Endodermal cell (in vitro differentiated cells): ENCODE measurements at regions not wholly inside any gene's neighbourhood (a gene's known extent, or its start where the extent isn't known, plus 50 kb on each side); places are given as distances from the start of the nearest gene placed in this dataset.
A peak's percentile ranks its signal among the peaks of the same experiment; 100 is the strongest.

Experiments
- DNase-seq: peaks from one replicate; pipeline ENCODE4 v3.0.0-alpha.2; 2017
- H3K27ac ChIP-seq: 2 replicates; pipeline ENCODE4 v1.5.1; 2013; ENCODE audit warnings: mild to moderate bottlenecking, low read depth, low read length, moderate library complexity
- H3K27me3 ChIP-seq: 2 replicates; pipeline ENCODE4 v1.6.1; 2013; ENCODE audit warnings: mild to moderate bottlenecking, low read length, moderate library complexity; ENCODE audit not compliant: insufficient read depth, control insufficient read depth, poor library complexity, severe bottlenecking
- H3K36me3 ChIP-seq: 2 replicates; pipeline ENCODE4 v1.7.0; 2013; ENCODE audit warnings: mild to moderate bottlenecking, low read length, moderate library complexity; ENCODE audit not compliant: control insufficient read depth, insufficient read depth
- H3K4me1 ChIP-seq: one replicate; pipeline ENCODE4 v1.7.0; 2013; ENCODE audit warnings: low read length; ENCODE audit not compliant: control insufficient read depth, insufficient read depth
- H3K4me3 ChIP-seq: 2 replicates; pipeline ENCODE4 v1.5.1; 2013; ENCODE audit warnings: mild to moderate bottlenecking, low read length, moderate library complexity
- H3K9ac ChIP-seq: 2 replicates; pipeline ENCODE4 v1.6.1; 2013; ENCODE audit warnings: mild to moderate bottlenecking, low read length, moderate library complexity; ENCODE audit not compliant: poor library complexity, severe bottlenecking; ENCODE audit errors: extremely low read depth
- H3K9me3 ChIP-seq: 2 replicates; pipeline ENCODE4 v1.6.1; 2013; ENCODE audit warnings: mild to moderate bottlenecking, low read length, moderate library complexity; ENCODE audit not compliant: control insufficient read depth
- H3K27ac Mint-ChIP-seq: 2 replicates; pipeline ENCODE4 v1.8.0; 2020; ENCODE audit warnings: mixed read lengths
- H3K27me3 Mint-ChIP-seq: 2 replicates; pipeline ENCODE4 v1.8.0; 2021; ENCODE audit warnings: mild to moderate bottlenecking, mixed read lengths; ENCODE audit not compliant: insufficient read depth
- H3K36me3 Mint-ChIP-seq: 2 replicates; pipeline ENCODE4 v1.8.0; 2020; ENCODE audit warnings: low read depth, mixed read lengths
- H3K4me1 Mint-ChIP-seq: 2 replicates; pipeline ENCODE4 v1.8.0; 2020; ENCODE audit warnings: mixed read lengths
- H3K4me3 Mint-ChIP-seq: 2 replicates; pipeline ENCODE4 v1.8.0; 2020; ENCODE audit warnings: mild to moderate bottlenecking, moderate library complexity, mixed read lengths
- H3K9me3 Mint-ChIP-seq: 2 replicates; pipeline ENCODE4 v1.8.0; 2020; ENCODE audit warnings: mild to moderate bottlenecking, mixed read lengths
- WGBS, 2 experiments: methylation state at CpG; one replicate each; pipeline versions ENCODE4 v1.1.5 to v1.1.7; 2013; ENCODE audit warnings: missing lambda C conversion rate in 2 of 2, mixed read lengths in 1 of 2; ENCODE audit not compliant: insufficient coverage in 1 of 2, insufficient read length in 1 of 2; 5-methylcytosine and 5-hydroxymethylcytosine counted together
- TF ChIP-seq, protein P1 (sequence below): fragments of 200-600 bp; sonication (generic); conservative IDR thresholded peaks from 2 replicates; pipeline ENCODE4 v1.5.0; 2021; ENCODE audit warnings: antibody characterized with exemption, mild to moderate bottlenecking

DNA sequence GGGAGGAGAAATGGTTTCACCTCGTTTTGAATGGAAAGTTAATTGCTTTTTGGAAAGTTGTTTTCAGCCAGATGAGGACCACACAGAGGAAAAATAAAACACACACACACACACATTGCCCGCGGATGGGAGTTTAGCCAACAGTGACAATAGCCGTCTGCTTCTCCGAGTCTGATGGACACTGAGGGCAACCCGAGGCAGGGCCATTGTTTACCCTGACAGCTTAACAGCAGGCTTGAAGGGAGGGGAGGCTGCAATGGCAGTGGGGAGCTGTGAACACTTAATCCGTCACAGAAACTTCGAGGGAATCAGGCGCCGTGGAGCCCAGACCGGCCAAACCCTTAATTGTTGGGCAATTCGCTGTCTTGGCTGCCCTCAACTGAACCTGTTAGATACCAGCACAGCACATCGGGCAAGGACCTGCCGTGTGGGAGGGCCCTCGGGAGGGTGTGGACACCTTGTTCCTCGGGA is 145.9 kb downstream of the ACKR3 start:
- H3K9me3 ChIP-seq, result no peaks in the 10 kb centered on the region
- H3K27ac Mint-ChIP-seq, result no peak overlapping the region
- H3K9me3 Mint-ChIP-seq, result no peaks in the 10 kb centered on the region
- no peaks in the 10 kb centered on the region for H3K36me3 Mint-ChIP-seq
- peaks cover 45% of the 10 kb centered on the region for H3K4me1 Mint-ChIP-seq
- H3K4me1 ChIP-seq, result peaks cover 6% of the 10 kb centered on the region
- H3K27me3 Mint-ChIP-seq, result peaks cover 2% of the 10 kb centered on the region
- H3K4me3 Mint-ChIP-seq, result no peak overlapping the region
- WGBS, 2 experiments, result 54 to 82% methylated on average over 10 to 16 of the region's 16 CpGs
- no peak overlapping the region for H3K9ac ChIP-seq
- H3K27ac ChIP-seq, result peak overlapping the region; percentile 83
- TF ChIP-seq, protein P1, sequence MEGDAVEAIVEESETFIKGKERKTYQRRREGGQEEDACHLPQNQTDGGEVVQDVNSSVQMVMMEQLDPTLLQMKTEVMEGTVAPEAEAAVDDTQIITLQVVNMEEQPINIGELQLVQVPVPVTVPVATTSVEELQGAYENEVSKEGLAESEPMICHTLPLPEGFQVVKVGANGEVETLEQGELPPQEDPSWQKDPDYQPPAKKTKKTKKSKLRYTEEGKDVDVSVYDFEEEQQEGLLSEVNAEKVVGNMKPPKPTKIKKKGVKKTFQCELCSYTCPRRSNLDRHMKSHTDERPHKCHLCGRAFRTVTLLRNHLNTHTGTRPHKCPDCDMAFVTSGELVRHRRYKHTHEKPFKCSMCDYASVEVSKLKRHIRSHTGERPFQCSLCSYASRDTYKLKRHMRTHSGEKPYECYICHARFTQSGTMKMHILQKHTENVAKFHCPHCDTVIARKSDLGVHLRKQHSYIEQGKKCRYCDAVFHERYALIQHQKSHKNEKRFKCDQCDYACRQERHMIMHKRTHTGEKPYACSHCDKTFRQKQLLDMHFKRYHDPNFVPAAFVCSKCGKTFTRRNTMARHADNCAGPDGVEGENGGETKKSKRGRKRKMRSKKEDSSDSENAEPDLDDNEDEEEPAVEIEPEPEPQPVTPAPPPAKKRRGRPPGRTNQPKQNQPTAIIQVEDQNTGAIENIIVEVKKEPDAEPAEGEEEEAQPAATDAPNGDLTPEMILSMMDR, result no peak
- H3K27me3 ChIP-seq, result no peaks in the 10 kb centered on the region
- H3K36me3 ChIP-seq, result no peaks in the 10 kb centered on the region
- DNase-seq, result no peak
- no peak overlapping the region for H3K4me3 ChIP-seq

DNA sequence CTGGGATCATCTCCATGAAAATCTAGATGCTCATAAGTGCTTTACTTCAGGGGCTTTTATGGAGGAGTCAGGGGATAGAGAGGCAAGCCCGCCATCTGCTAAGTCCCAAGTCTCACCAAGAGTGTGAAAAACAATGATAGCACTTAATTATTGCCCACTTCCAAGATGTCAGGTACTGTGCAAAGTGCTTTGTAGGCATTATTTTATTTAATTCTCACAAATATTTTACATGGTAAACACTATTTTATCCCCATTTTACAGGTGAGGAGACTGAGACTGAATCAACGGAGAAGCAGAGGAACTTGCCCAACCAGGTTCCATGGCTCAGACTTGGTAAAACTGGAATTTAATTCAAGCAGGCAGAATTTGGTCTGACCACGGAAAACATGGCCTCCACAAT is 147.5 kb downstream of the ACKR3 start:
- 92 to 100% methylated on average over 1 to 3 of the region's 3 CpGs for WGBS, 2 experiments
- Mint-ChIP-seq H3K4me1 (peaks cover 45% of the 10 kb centered on the region), H3K36me3 (no peaks in the 10 kb centered on the region), H3K9me3 (no peaks in the 10 kb centered on the region), H3K4me3 (no peak overlapping the region), H3K27ac (no peak overlapping the region), H3K27me3 (peaks cover 2% of the 10 kb centered on the region)
- no peak for DNase-seq
- Histone ChIP-seq H3K27ac (no peak overlapping the region), H3K9ac (no peak overlapping the region), H3K4me1 (peaks cover 6% of the 10 kb centered on the region), H3K9me3 (no peaks in the 10 kb centered on the region), H3K36me3 (no peaks in the 10 kb centered on the region), H3K27me3 (no peaks in the 10 kb centered on the region), H3K4me3 (no peak overlapping the region)
- TF ChIP-seq, protein P1, result no peak

DNA sequence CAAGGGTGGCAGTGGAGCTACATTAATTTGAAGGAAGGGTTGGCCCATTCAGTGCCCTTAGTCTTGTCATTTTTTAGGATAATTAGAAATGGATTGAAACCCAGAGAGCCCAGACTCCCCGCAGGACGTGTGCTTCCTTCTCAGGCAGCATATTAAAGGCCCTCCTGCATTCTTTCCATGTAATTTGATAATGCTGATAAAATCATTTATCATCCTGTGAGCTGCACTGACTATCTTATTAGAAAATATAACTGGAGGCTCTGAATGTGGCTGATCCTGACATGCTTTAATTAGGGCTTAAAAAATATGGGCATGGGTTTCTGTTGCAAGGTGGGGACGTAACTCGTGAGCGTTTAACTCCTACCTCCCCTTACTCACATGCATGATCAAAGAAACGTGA is 148.1 kb downstream of the ACKR3 start:
- no peaks in the 10 kb centered on the region for H3K27me3 ChIP-seq
- 92% methylated on average over 6 of the region's 6 CpGs; no CpG with 5 or more reads in 1 of the 2 experiments for WGBS, 2 experiments
- H3K27ac ChIP-seq, result no peak overlapping the region
- DNase-seq, result no peak
- H3K36me3 ChIP-seq, result no peaks in the 10 kb centered on the region
- Mint-ChIP-seq H3K4me3 (no peak overlapping the region), H3K9me3 (no peaks in the 10 kb centered on the region), H3K4me1 (peaks cover 45% of the 10 kb centered on the region), H3K27ac (no peak overlapping the region), H3K36me3 (no peaks in the 10 kb centered on the region), H3K27me3 (peaks cover 2% of the 10 kb centered on the region)
- no peak overlapping the region for H3K4me3 ChIP-seq
- TF ChIP-seq, protein P1, result no peak
- peaks cover 6% of the 10 kb centered on the region for H3K4me1 ChIP-seq
- no peak overlapping the region for H3K9ac ChIP-seq
- H3K9me3 ChIP-seq, result no peaks in the 10 kb centered on the region
